Stimulated activated CD4-positive, alpha-beta T cell treated with anti-CD3 and anti-CD28 coated beads, Interleukin-12 subunit alpha, Interleukin-12 subunit beta, amount 100 ng/mL, for 4 hours (primary cell): ENCODE measurements at regions not wholly inside any gene's neighbourhood (a gene's known extent, or its start where the extent isn't known, plus 50 kb on each side); places are given as distances from the start of the nearest gene placed in this dataset.
"Not testable (repeated sequence)": the region's sequence is repeated elsewhere in the genome, so short reads cannot be mapped to it uniquely, and the experiment has no call there.

Experiments used
- DNase-seq: peaks from one replicate; pipeline ENCODE4 v3.0.0-alpha.2; 2020

DNA sequence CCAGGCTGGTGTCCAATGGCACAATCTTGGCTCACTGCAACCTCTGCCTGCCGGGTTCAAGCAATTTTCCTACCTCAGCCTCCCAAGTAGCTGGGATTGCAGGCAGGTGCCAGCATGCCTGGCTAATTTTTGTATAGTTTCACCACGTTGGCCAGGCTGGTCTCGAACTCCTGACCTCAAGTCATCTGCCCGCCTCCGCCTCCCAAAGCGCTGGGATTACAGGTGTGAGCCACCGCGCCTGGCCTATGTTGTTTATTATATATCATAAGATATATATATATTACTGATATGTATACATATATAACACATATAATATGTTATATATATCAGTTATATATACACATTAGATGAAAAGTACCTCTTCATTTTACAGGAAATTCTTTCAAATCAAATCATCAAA is 914.7 kb downstream of the FOXD4L5 start:
- not testable (repeated sequence) for DNase-seq

- not testable (repeated sequence) for DNase-seq
Measured at GRCh38 chr9:64369644-64370043, 915.4 kb downstream of the FOXD4L5 start.

DNA sequence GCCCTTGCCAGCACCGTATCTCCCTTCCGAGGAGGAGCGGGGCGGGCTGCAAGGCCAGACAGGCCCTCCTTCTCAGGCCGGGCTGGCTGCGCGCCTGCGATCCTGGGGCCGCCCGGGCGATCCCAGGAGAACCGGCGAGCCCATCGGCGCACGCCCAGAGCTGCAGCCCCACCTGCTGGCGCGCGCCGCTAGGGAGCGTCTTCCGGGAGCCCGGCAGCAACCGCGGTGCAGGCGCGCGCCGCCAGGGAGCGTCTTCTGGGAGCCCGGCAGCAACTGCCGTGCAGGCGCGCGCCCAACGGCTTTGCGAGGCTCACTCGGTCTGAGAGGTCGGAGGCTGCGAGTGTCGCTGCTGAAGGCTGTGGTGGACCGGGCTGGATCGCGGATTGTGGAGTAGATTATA is 915.9 kb downstream of the FOXD4L5 start:
- DNase-seq, result peak; percentile 78

DNA sequence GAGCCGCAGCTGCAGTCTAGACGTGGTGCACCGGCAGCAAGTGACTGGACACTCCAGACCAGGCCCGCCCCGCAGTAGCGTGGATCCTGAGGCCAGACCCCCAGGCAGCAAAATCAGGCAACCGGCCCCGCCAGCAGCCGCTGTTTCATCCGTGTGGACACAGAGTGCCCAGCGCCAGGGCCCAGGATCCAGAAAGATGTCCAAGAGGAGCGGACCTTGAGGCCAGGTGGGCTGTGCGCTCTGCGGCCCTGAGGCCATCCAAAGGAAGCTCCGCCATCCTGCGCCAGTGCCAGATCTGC is 916.4 kb downstream of the FOXD4L5 start:
- not testable (repeated sequence) for DNase-seq

DNA sequence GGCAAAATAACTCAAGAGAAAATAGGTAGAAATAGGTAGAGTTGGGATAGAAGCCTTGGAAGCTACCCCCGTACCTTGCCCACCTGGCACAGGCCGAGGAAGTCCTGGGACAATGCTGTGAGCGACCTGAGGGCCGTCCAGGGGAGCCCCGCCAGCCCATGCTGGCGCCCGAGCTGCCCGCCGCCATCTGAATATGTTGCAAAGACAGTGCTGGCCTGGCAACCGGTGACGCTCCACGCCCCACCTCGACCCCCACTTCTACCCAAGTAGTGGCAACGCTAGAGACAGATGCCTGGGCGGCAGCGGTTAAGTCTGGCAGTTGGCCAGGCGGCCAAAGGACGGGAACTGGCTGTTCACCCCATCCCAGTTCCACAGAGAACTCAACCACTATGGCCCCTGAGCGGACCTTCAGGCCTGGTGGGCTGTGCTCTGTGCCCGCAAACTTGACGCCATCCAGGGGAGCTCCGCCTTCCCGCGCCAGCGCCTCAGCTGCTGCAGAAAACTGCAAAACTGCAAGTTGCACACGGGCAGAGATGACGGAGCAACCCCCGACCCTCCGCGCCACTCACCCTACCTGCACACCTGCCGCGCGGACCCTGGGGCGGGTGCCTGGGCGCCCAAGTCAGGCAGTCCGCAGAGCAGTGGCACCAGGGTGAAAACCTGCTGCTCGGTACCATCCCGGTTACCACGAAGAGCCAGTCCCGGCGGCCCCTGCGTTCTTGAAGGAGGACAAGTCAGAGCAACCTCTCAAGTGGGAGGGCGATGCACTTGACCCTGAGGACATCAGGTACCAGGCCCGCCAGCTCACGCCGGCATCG is 917.0 kb downstream of the FOXD4L5 start:
- not testable (repeated sequence) for DNase-seq
